ENCODE measurements at regions not wholly inside any gene's neighbourhood (a gene's known extent, or its start where the extent isn't known, plus 50 kb on each side); places are given as distances from the start of the nearest gene placed in this dataset.
"Not testable (repeated sequence)": the region's sequence is repeated elsewhere in the genome, so short reads cannot be mapped to it uniquely, and the experiment has no call there.

DNA sequence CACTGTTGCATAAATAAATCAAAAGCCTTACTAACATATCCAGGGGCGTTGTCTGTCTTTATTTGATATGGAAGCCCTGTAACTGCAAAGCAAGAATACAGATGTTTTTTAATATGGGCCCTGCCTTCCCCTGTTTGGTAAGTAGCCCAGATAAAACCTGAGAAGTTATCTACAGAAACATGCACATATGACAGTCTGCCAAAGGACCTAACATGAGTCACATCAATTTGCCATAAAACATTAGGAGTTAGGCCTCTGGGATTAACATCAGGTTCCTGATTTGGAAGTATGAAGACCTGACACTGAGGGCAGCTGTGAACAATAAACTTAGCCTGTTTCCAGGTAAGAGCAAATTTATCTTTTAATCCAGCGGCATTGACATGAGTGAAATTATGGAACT is 1588.8 kb downstream of the REEP3 start:
- DNase-seq (no peak), ATAC-seq (no peak)
- Mint-ChIP-seq H3K27ac (no peak overlapping the region), H3K9me3 (peaks cover 16 to 22% of the 10 kb centered on the region in 2 donors), H3K36me3 (peaks cover 10% of the 10 kb centered on the region), H3K4me3 (no peak overlapping the region), H3K4me1 (no peaks in the 10 kb centered on the region), H3K27me3 (ENCODE audit: low read depth in 2 of 2) (no peaks in the 10 kb centered on the region)
- intact Hi-C loops (cut with micrococcal nuclease), result no loop called here
- Histone ChIP-seq H3K36me3 (ENCODE audit: control insufficient read depth, insufficient read depth, low read length) (no peaks in the 10 kb centered on the region), H3K4me1 (ENCODE audit: control insufficient read depth, insufficient read depth, low read length) (no peaks in the 10 kb centered on the region), H3K4me3 (ENCODE audit: low read length) (no peak overlapping the region), H3K9me3 (ENCODE audit: control insufficient read depth, insufficient read depth, low read length) (peaks cover 14% of the 10 kb centered on the region), H3K27me3 (ENCODE audit: control insufficient read depth, insufficient read depth, low read length) (no peaks in the 10 kb centered on the region), H3K27ac (ENCODE audit: low read length) (no peak overlapping the region)
- WGBS (ENCODE audit: insufficient coverage), result 80% methylated on average over 2 of the region's 2 CpGs
- TF ChIP-seq, protein P1, sequence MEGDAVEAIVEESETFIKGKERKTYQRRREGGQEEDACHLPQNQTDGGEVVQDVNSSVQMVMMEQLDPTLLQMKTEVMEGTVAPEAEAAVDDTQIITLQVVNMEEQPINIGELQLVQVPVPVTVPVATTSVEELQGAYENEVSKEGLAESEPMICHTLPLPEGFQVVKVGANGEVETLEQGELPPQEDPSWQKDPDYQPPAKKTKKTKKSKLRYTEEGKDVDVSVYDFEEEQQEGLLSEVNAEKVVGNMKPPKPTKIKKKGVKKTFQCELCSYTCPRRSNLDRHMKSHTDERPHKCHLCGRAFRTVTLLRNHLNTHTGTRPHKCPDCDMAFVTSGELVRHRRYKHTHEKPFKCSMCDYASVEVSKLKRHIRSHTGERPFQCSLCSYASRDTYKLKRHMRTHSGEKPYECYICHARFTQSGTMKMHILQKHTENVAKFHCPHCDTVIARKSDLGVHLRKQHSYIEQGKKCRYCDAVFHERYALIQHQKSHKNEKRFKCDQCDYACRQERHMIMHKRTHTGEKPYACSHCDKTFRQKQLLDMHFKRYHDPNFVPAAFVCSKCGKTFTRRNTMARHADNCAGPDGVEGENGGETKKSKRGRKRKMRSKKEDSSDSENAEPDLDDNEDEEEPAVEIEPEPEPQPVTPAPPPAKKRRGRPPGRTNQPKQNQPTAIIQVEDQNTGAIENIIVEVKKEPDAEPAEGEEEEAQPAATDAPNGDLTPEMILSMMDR (IDR thresholded peaks at IDR 0.05), result no peak

DNA sequence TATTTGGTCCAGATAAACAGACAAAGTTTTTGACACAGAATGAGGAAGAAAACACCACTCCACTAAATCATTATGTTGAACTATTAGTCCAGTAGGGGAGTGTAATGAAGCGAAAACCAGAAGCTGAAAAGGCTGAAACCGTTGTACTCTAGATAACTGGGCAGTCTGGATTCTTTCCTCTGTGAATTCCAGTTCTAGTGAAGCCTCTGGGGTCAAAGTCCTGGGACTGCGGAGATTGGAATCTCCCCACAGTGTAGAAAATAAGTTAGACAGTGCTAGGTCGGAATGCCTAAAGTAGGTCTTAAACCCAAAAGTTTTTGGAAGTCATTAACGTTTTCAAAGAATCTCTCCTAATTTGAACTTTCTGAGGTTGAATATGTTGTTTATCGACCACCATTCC is 1589.9 kb downstream of the REEP3 start:
- H3K4me1 ChIP-seq (ENCODE audit: control insufficient read depth, insufficient read depth, low read length); H3K4me1 Mint-ChIP-seq; H3K27me3 ChIP-seq (ENCODE audit: control insufficient read depth, insufficient read depth, low read length); H3K36me3 ChIP-seq (ENCODE audit: control insufficient read depth, insufficient read depth, low read length); H3K4me3 ChIP-seq (ENCODE audit: low read length); intact Hi-C loops (cut with micrococcal nuclease); H3K27ac Mint-ChIP-seq; H3K27ac ChIP-seq (ENCODE audit: low read length); ATAC-seq; H3K4me3 Mint-ChIP-seq; H3K27me3 Mint-ChIP-seq (ENCODE audit: low read depth in 2 of 2); DNase-seq: not testable (repeated sequence)
- Mint-ChIP-seq H3K36me3 (peaks cover 10% of the 10 kb centered on the region), H3K9me3 (peaks cover 17 to 25% of the 10 kb centered on the region in 2 donors)
- H3K9me3 ChIP-seq (ENCODE audit: control insufficient read depth, insufficient read depth, low read length), result peaks cover 14% of the 10 kb centered on the region
- WGBS (ENCODE audit: insufficient coverage), result 69% methylated on average over 6 of the region's 6 CpGs

GRCh38 chr10:65112573-65112972 is 1591.4 kb downstream of the REEP3 start:
- ATAC-seq (no peak), DNase-seq (no peak)
- WGBS (ENCODE audit: insufficient coverage), result 80% methylated on average over 1 of the region's 4 CpGs
- no peak overlapping the region for H3K27ac ChIP-seq (ENCODE audit: low read length)
- no peaks in the 10 kb centered on the region for H3K4me1 ChIP-seq (ENCODE audit: control insufficient read depth, insufficient read depth, low read length)
- Mint-ChIP-seq H3K27ac (no peak overlapping the region), H3K4me3 (no peak overlapping the region), H3K36me3 (peaks cover 10% of the 10 kb centered on the region), H3K27me3 (ENCODE audit: low read depth in 2 of 2) (no peaks in the 10 kb centered on the region), H3K4me1 (no peaks in the 10 kb centered on the region), H3K9me3 (peaks cover 18 to 27% of the 10 kb centered on the region in 2 donors)
- TF ChIP-seq, protein P1 (IDR thresholded peaks at IDR 0.05), result no peak
- no peak overlapping the region for H3K4me3 ChIP-seq (ENCODE audit: low read length)
- no peaks in the 10 kb centered on the region for H3K27me3 ChIP-seq (ENCODE audit: control insufficient read depth, insufficient read depth, low read length)
- H3K9me3 ChIP-seq (ENCODE audit: control insufficient read depth, insufficient read depth, low read length), result peaks cover 7% of the 10 kb centered on the region
- intact Hi-C loops (cut with micrococcal nuclease), result no loop called here
- no peaks in the 10 kb centered on the region for H3K36me3 ChIP-seq (ENCODE audit: control insufficient read depth, insufficient read depth, low read length)

DNA sequence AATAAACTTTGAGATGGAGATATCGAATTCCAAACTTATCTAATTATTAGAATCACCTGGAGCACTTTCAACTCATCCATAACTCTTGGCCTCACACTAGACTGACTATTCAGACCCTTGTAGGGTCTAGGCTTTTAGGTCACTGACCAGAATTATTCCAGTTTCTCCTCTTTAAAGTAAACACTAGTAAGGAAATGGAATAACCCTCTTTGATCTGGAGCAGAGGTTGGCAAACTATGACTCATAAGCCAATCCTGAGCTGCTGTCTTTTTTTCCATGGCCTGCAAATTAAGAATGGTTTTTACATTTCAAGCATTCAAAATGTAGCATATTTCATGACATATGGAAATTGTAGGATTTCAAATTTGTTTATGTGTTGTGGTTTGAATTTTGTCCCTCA is 1601.9 kb downstream of the REEP3 start:
- Mint-ChIP-seq H3K36me3 (peaks cover 22% of the 10 kb centered on the region), H3K9me3 (peaks cover 23 to 24% of the 10 kb centered on the region in 2 donors), H3K27ac (no peak overlapping the region), H3K4me3 (no peak overlapping the region), H3K27me3 (ENCODE audit: low read depth in 2 of 2) (no peaks in the 10 kb centered on the region), H3K4me1 (no peaks in the 10 kb centered on the region)
- DNase-seq, result no peak
- Histone ChIP-seq H3K36me3 (ENCODE audit: control insufficient read depth, insufficient read depth, low read length) (no peaks in the 10 kb centered on the region), H3K27me3 (ENCODE audit: control insufficient read depth, insufficient read depth, low read length) (no peaks in the 10 kb centered on the region), H3K4me1 (ENCODE audit: control insufficient read depth, insufficient read depth, low read length) (no peaks in the 10 kb centered on the region), H3K4me3 (ENCODE audit: low read length) (no peak overlapping the region), H3K27ac (ENCODE audit: low read length) (no peak overlapping the region), H3K9me3 (ENCODE audit: control insufficient read depth, insufficient read depth, low read length) (no peaks in the 10 kb centered on the region)
- no peak for ATAC-seq
- intact Hi-C loops (cut with micrococcal nuclease), result no loop called here
- TF ChIP-seq, protein P1 (IDR thresholded peaks at IDR 0.05), result no peak
- WGBS (ENCODE audit: insufficient coverage), result 50% methylated on average over 1 of the region's 1 CpG

Measured in natural killer cell (primary cell).